ENCODE measurements at regions not wholly inside any gene's neighbourhood (a gene's known extent, or its start where the extent isn't known, plus 50 kb on each side); places are given as distances from the start of the nearest gene placed in this dataset.

DNA sequence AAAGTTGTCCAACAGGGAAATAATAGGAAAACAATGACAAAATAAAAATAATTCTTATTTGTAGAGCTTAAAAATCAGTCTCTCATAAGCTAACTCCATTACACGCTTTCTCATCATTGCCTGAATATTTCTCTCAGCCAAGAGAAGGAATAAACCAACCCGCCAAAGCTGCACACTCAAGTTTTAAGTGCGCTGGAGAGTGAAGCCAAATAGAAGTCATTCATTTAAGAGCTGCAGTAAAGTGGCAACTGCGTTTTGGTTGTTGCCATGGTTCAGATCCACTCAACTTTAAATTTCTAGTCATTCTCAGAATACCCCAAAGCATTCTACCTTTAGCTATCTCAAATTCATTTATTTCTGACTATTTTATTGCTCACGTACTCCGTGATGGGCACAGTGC is 230.7 kb downstream of the CBLN4 start:
- Histone ChIP-seq H2BK12ac (ENCODE audit: insufficient read length, low read depth, low read length) (no peak overlapping the region), H3K14ac (ENCODE audit: insufficient read depth, low read length) (no peak overlapping the region), H3K23me2 (ENCODE audit: insufficient read length, low read depth, low read length, poor library complexity, severe bottlenecking) (no peaks in the 10 kb centered on the region), H4K5ac (ENCODE audit: insufficient read length, low read depth, low read length) (no peak overlapping the region), H3K9ac (ENCODE audit: extremely low read depth, insufficient read length, low read length) (no peak overlapping the region), H3K27ac (ENCODE audit: insufficient read length, low read depth, low read length) (no peak overlapping the region), H2BK120ac (ENCODE audit: low read depth, low read length, poor library complexity, severe bottlenecking) (no peak overlapping the region), H3K79me2 (ENCODE audit: insufficient read depth, low read length) (no peaks in the 10 kb centered on the region), H3K4ac (ENCODE audit: low read depth, low read length) (no peak overlapping the region), H3K56ac (ENCODE audit: insufficient read length, low read depth, low read length) (no peak overlapping the region), H2BK15ac (ENCODE audit: low read depth, low read length) (no peak overlapping the region), H4K8ac (replicated peaks; ENCODE audit: insufficient read length, low read depth, low read length) (no peak overlapping the region), H2BK5ac (ENCODE audit: insufficient read length, low read length) (no peak overlapping the region), H3K18ac (ENCODE audit: insufficient read length, low read depth, low read length) (no peak overlapping the region), H3K23ac (ENCODE audit: insufficient read length, low read depth, low read length) (no peak overlapping the region), H4K20me1 (ENCODE audit: control insufficient read depth, insufficient read depth, insufficient read length) (no peaks in the 10 kb centered on the region), H4K91ac (ENCODE audit: insufficient read length, low read depth, low read length) (no peak overlapping the region), H3K79me1 (ENCODE audit: insufficient read depth, low read depth, low read length, poor library complexity, severe bottlenecking) (no peaks in the 10 kb centered on the region), H3K4me2 (ENCODE audit: insufficient read depth, insufficient read length, low read length) (no peak overlapping the region), H2AK5ac (ENCODE audit: insufficient read length, low read length) (no peak overlapping the region), H3K4me1 (ENCODE audit: insufficient read depth, low read length) (no peaks in the 10 kb centered on the region), H2BK20ac (ENCODE audit: low read depth, low read length, poor library complexity, severe bottlenecking) (no peak overlapping the region), H2AFZ (ENCODE audit: low read length) (no peak overlapping the region), H3K27me3 (ENCODE audit: insufficient read depth, low read length) (no peaks in the 10 kb centered on the region), H3K9me3 (ENCODE audit: control insufficient read depth, low read depth, low read length) (no peaks in the 10 kb centered on the region), H3T11ph (ENCODE audit: low read length) (no peak overlapping the region)
- no peak overlapping the region; a peak in 1 of 5 replicates for H3K4me3 Mint-ChIP-seq
- H3K27ac Mint-ChIP-seq = no peak overlapping the region
- no peaks in the 10 kb centered on the region for H3K4me1 Mint-ChIP-seq
- no peak for DNase-seq
- H3K36me3 Mint-ChIP-seq (ENCODE audit: insufficient read depth in 1 of 3, low read depth in 3 of 3) = peaks cover 0 to 27% (median 4%) of the 10 kb centered on the region in 3 experiments; a peak in 3 of 7 replicates
- H3K9me3 Mint-ChIP-seq = peaks cover 9 to 78% of the 10 kb centered on the region in 2 experiments
- no peak for TF ChIP-seq CTCF (conservative IDR thresholded peaks at IDR 0.05)
- WGBS (ENCODE audit: extremely low coverage, insufficient read length, low lambda C conversion rate) = no CpG with 5 or more reads among the region's 6 CpGs
- no peaks in the 10 kb centered on the region for H3K27me3 Mint-ChIP-seq (ENCODE audit: low read depth)

Measured in H9 (cell line).